ENCODE measurements at regions not wholly inside any gene's neighbourhood (a gene's known extent, or its start where the extent isn't known, plus 50 kb on each side); places are given as distances from the start of the nearest gene placed in this dataset.
"Not testable (repeated sequence)": the region's sequence is repeated elsewhere in the genome, so short reads cannot be mapped to it uniquely, and the experiment has no call there.

DNA sequence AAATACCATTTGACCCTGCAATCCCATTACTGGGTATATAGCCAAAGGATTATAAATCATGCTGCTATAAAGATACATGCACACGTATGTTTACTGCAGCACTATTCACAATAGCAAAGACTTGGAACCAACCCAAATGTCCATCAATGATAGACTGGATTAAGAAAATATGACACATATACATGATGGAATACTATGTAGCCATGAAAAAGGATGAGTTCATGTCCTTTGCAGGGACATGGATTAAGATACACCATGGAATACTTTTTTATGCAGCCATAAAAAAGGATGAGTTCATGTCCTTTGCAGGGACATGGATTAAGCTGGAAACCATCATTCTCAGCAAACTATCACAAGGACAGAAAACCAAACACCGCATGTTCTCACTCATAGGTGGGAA, 226.8 kb upstream of the CTNND2 start:
- POLR2A ChIA-PET; H3K4me3 ChIP-seq (ENCODE audit: low read depth, low read length); CTCF ChIA-PET; H3K27ac ChIP-seq (ENCODE audit: extremely low read depth, low read depth, low read length); H3K36me3 ChIP-seq (ENCODE audit: control insufficient read depth in 2 of 2, insufficient read depth in 1 of 2, low read length in 2 of 2); H3K9me3 ChIP-seq (ENCODE audit: control insufficient read depth, insufficient read depth, low read depth, low read length); H3K4me1 ChIP-seq (ENCODE audit: control insufficient read depth, insufficient read depth, low read length): not testable (repeated sequence)
- TF ChIP-seq ZNF146 (tag by site-specific recombination; IDR thresholded peaks at IDR 0.05) = peak; percentile 84

DNA sequence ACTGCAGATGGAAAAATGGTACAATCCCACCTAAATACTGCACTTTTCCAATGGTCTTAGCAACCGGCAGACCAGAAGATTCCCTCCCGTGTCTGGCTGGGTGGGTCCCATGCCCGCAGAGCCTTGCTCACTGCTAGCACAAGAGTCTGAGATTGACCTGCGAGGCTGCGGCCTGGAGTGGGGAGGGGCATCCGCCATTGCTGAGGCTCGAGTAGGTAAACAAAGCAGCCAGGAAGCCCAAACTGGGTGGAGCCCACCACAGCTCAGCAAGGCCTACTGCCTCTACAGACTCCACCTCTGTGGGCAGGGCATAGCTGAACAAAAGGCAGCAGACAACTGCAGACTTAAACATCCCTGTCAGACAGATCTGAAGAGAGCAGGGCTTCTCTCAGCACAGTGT, 221.6 kb upstream of the CTNND2 start:
- TF ChIP-seq ZIC2 (tag by site-specific recombination; IDR thresholded peaks at IDR 0.05) (no peak), ZFP3 (tag by site-specific recombination; IDR thresholded peaks at IDR 0.05; ENCODE audit: low read depth) (no peak), ZNF843 (tag by site-specific recombination; IDR thresholded peaks at IDR 0.05) (no peak), ZNF211 (tag by site-specific recombination; IDR thresholded peaks at IDR 0.05; ENCODE audit: low read depth) (no peak), ZNF23 (tag by site-specific recombination; IDR thresholded peaks at IDR 0.05; ENCODE audit: borderline replicate concordance) (no peak), ZNF837 (tag by site-specific recombination; IDR thresholded peaks at IDR 0.05) (no peak), ZNF600 (tag by site-specific recombination; IDR thresholded peaks at IDR 0.05) (no peak), ZNF423 (tag by site-specific recombination; IDR thresholded peaks at IDR 0.05) (no peak), ZNF585B (tag by site-specific recombination; IDR thresholded peaks at IDR 0.05) (no peak), ZNF660 (tag by site-specific recombination; IDR thresholded peaks at IDR 0.05) (no peak), ZNF341 (tag by site-specific recombination; IDR thresholded peaks at IDR 0.05; ENCODE audit: low read depth) (no peak), PRDM1 (tag by site-specific recombination; IDR thresholded peaks at IDR 0.05) (no peak), YY2 (tag by site-specific recombination; IDR thresholded peaks at IDR 0.05) (no peak), BCL11A (tag by site-specific recombination; IDR thresholded peaks at IDR 0.05; ENCODE audit: low read depth) (no peak)
- TF ChIP-seq, protein P1, sequence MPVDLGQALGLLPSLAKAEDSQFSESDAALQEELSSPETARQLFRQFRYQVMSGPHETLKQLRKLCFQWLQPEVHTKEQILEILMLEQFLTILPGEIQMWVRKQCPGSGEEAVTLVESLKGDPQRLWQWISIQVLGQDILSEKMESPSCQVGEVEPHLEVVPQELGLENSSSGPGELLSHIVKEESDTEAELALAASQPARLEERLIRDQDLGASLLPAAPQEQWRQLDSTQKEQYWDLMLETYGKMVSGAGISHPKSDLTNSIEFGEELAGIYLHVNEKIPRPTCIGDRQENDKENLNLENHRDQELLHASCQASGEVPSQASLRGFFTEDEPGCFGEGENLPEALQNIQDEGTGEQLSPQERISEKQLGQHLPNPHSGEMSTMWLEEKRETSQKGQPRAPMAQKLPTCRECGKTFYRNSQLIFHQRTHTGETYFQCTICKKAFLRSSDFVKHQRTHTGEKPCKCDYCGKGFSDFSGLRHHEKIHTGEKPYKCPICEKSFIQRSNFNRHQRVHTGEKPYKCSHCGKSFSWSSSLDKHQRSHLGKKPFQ (tag by site-specific recombination; IDR thresholded peaks at IDR 0.05) = no peak
- TF ChIP-seq, protein P2, sequence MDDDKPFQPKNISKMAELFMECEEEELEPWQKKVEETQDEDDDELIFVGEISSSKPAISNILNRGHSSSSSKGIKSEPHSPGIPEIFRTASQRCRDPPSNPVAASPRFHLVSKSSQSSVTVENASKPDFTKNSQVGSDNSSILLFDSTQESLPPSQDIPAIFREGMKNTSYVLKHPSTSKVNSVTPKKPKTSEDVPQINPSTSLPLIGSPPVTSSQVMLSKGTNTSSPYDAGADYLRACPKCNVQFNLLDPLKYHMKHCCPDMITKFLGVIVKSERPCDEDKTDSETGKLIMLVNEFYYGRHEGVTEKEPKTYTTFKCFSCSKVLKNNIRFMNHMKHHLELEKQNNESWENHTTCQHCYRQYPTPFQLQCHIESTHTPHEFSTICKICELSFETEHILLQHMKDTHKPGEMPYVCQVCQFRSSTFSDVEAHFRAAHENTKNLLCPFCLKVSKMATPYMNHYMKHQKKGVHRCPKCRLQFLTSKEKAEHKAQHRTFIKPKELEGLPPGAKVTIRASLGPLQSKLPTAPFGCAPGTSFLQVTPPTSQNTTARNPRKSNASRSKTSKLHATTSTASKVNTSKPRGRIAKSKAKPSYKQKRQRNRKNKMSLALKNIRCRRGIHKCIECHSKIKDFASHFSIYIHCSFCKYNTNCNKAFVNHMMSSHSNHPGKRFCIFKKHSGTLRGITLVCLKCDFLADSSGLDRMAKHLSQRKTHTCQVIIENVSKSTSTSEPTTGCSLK (tag by site-specific recombination; IDR thresholded peaks at IDR 0.05) = no peak
- TF ChIP-seq, protein P3, sequence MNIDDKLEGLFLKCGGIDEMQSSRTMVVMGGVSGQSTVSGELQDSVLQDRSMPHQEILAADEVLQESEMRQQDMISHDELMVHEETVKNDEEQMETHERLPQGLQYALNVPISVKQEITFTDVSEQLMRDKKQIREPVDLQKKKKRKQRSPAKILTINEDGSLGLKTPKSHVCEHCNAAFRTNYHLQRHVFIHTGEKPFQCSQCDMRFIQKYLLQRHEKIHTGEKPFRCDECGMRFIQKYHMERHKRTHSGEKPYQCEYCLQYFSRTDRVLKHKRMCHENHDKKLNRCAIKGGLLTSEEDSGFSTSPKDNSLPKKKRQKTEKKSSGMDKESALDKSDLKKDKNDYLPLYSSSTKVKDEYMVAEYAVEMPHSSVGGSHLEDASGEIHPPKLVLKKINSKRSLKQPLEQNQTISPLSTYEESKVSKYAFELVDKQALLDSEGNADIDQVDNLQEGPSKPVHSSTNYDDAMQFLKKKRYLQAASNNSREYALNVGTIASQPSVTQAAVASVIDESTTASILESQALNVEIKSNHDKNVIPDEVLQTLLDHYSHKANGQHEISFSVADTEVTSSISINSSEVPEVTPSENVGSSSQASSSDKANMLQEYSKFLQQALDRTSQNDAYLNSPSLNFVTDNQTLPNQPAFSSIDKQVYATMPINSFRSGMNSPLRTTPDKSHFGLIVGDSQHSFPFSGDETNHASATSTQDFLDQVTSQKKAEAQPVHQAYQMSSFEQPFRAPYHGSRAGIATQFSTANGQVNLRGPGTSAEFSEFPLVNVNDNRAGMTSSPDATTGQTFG (tag by site-specific recombination; IDR thresholded peaks at IDR 0.05; ENCODE audit: borderline replicate concordance) = no peak
- TF ChIP-seq, protein P4, sequence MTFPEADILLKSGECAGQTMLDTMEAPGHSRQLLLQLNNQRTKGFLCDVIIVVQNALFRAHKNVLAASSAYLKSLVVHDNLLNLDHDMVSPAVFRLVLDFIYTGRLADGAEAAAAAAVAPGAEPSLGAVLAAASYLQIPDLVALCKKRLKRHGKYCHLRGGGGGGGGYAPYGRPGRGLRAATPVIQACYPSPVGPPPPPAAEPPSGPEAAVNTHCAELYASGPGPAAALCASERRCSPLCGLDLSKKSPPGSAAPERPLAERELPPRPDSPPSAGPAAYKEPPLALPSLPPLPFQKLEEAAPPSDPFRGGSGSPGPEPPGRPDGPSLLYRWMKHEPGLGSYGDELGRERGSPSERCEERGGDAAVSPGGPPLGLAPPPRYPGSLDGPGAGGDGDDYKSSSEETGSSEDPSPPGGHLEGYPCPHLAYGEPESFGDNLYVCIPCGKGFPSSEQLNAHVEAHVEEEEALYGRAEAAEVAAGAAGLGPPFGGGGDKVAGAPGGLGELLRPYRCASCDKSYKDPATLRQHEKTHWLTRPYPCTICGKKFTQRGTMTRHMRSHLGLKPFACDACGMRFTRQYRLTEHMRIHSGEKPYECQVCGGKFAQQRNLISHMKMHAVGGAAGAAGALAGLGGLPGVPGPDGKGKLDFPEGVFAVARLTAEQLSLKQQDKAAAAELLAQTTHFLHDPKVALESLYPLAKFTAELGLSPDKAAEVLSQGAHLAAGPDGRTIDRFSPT (tag by site-specific recombination; IDR thresholded peaks at IDR 0.05) = no peak
- ChIA-PET CTCF (no interaction called here), POLR2A (no interaction called here)
- Histone ChIP-seq H3K4me3 (ENCODE audit: low read depth, low read length) (no peak overlapping the region), H3K4me1 (ENCODE audit: control insufficient read depth, insufficient read depth, low read length) (no peaks in the 10 kb centered on the region), H3K9me3 (ENCODE audit: control insufficient read depth, insufficient read depth, low read depth, low read length) (no peaks in the 10 kb centered on the region), H3K27ac (ENCODE audit: extremely low read depth, low read depth, low read length) (no peak overlapping the region), H3K36me3 (ENCODE audit: control insufficient read depth in 2 of 2, insufficient read depth in 1 of 2, low read length in 2 of 2) (no peaks in the 10 kb centered on the region)
